Cardiac septum (tissue), 1 donor: ENCODE measurements at regions not wholly inside any gene's neighbourhood (a gene's known extent, or its start where the extent isn't known, plus 50 kb on each side); places are given as distances from the start of the nearest gene placed in this dataset.

ENCODE experiments used
- DNase-seq: peaks from one replicate; pipeline ENCODE4 v3.0.0-alpha.2; 2020; ENCODE audit warnings: low spot score
- intact Hi-C: fragments of 100-400 bp; cut with DNase I; formaldehyde crosslinking; loops from one replicate; pipeline ENCODE4 v1.14.0; 2022
- donor health status: DM: no; HTN: no; CAD: no.

DNA sequence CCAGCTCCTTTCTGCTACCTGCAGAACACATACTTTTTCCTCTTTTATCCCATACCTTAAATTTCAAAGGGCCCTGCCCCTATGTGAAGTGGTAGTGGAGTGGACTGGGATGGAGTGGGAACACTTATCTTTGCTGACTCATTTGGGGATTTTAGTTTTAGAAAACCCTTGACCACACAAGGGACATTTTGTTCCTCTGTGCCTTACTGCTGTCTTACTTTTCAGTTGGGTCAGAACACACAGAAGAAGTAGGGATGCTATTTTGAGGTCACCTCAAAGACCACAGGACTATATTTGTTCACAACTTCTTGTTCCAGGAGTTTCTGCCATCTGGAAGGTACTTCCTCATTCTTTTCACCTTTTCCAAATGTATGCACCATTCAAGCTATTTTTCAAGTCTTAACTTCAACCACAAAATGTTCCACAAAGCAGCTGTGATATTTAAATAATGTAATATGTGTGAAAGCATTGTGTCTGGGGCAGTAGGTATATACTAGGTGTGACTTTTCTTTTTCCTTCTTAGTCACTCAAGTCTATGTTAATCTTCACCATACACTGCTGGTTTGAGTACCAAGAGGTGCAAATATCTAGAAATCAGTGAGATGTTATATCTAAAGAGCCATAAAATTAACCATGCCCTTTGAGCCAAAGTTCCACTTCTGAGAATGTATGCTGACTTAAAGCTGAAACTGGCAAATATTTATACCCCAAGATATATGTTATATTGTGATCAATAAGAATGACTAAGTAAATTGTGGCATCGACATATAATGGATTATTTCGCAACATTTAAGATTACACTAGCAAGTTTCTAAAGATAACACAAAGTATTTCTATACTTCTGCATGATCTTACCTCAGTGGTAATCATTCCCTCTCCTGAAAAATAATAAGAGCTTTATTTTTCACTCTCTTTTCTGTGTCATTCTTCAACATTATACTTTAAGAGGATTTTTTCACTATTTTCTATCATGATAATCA lies 308.5 kb downstream of the MRPL39 start:
- intact Hi-C loops, result no loop called here
- no peak for DNase-seq

DNA sequence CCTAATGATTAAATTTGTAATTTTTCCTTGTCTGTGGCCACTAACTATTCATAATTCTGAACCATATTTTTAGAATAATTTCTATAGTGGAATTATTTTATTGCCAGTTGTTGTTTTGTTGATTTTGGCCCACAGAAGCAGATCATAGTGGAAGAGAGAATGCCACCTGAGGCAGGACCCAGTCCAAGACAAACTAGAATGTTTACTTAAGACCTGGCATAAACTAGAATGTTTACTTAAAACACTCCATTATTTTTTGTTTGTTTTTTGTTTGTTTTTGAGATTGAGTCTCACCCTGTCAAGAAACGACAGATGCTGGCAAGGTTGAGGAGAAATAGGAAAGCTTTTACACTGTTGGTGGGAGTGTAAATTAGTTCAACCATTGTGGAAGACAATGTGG lies 310.2 kb downstream of the MRPL39 start:
- intact Hi-C loops, result no loop called here
- no peak for DNase-seq

- no peak for DNase-seq
- intact Hi-C loops, result no loop called here
Observed at GRCh38 chr21:25296252-25296651, 311.0 kb downstream of the MRPL39 start.

GRCh38 chr21:25292396-25292795 lies 314.9 kb downstream of the MRPL39 start:
- DNase-seq, result no peak
- intact Hi-C loops, result no loop called here

DNA sequence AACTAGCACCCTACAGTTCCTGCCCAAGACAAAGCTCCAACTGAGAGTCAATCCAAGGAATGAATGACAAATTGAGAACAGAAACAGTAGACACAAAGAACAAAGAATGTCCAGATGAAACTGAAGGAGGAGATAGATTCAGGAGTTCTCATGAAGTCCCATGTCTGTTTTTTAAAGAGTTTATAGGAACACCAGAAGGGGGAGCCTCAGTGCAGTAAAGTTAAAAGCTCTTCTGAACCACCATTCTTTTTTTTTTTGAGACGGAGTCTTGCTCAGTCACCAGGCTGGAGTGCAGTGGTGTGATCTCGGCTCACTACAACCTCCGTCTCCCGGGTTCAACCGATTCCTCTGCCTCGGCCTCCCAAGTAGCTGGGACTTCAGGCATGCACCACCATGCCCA lies 323.6 kb downstream of the MRPL39 start:
- DNase-seq, result no peak
- intact Hi-C loops, result no loop called here

GRCh38 chr21:25281134-25281533 lies 326.1 kb downstream of the MRPL39 start:
- intact Hi-C loops, result no loop called here
- no peak for DNase-seq

DNA sequence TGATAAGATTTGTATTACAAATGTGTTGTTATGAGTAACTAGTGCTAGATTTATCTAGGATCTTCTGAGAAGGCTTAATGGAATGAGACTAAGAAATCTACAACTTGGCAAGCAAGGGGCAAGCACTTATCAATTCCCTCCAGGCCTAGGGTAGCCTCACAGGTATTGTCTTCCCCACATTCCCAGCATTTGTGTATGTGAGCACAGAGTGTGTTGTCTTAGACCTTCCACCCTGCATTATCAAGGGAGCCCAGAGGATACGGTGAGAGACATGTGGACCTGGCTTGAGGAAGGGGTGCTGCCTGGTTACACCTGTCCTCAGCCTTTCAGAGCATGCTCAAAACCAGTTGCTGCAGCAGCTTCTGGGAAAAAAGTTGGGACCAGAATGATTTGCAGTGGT lies 327.2 kb downstream of the MRPL39 start:
- intact Hi-C loops, result no loop called here
- no peak for DNase-seq

- DNase-seq, result no peak
- intact Hi-C loops, result no loop called here
Observed at GRCh38 chr21:25273959-25274358, 333.3 kb downstream of the MRPL39 start.

GRCh38 chr21:25254491-25255174 lies 352.6 kb downstream of the MRPL39 start:
- DNase-seq, result no peak

GRCh38 chr21:25246546-25246945 lies 360.7 kb downstream of the MRPL39 start:
- DNase-seq, result no peak
- intact Hi-C loops, result no loop called here

More at GRCh38 chr21:25254491-25255174, 352.6 kb downstream of the MRPL39 start:
- intact Hi-C loops, result no loop called here

DNA sequence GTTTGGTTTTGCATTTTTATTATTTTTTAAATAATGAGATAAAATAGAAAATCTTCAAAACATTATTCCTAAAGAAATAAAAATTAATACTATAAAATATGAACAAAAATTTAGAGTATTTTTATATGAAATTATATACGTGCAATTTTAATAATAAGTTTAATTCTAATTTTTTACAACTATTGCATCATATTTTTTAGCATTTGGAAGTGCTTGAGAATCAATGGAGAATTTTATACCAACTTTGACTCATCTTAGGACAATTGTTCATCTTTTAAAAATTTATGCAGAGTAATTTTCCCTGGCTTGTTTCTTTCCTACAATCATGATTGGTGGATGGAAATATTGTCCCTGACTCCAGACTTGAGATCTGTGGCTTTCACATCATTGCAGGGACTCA lies 362.5 kb downstream of the MRPL39 start:
- intact Hi-C loops, result no loop called here
- no peak for DNase-seq

- DNase-seq, result no peak
- intact Hi-C loops, result no loop called here
Observed at GRCh38 chr21:25243808-25244207, 363.5 kb downstream of the MRPL39 start.

DNA sequence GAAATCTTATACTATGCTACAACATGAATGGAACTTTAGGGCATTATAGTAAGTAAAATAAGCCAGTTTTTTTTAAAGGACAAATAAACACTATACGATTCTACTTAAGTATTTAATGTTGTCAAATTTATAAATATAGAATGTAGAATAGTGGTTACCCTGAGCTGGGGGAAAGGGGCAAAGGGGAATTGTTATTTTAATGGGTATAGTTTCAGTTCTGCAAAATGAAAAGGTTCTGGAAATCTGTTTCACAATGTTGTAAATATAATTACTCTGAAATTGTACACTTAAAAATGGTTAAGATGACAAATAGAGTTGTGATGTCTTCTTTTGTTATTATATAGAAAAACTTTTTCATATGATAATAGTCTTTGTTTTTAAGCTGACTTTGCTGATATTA lies 366.3 kb downstream of the MRPL39 start:
- DNase-seq, result no peak
- intact Hi-C loops, result no loop called here

- no peak for DNase-seq
- intact Hi-C loops, result no loop called here
Observed at GRCh38 chr21:25234857-25235801, 372.2 kb downstream of the MRPL39 start.

GRCh38 chr21:25220954-25221353 lies 386.3 kb downstream of the MRPL39 start:
- intact Hi-C loops, result no loop called here
- no peak for DNase-seq

GRCh38 chr21:25220169-25220568 lies 387.1 kb downstream of the MRPL39 start:
- no peak for DNase-seq
- intact Hi-C loops, result no loop called here

DNA sequence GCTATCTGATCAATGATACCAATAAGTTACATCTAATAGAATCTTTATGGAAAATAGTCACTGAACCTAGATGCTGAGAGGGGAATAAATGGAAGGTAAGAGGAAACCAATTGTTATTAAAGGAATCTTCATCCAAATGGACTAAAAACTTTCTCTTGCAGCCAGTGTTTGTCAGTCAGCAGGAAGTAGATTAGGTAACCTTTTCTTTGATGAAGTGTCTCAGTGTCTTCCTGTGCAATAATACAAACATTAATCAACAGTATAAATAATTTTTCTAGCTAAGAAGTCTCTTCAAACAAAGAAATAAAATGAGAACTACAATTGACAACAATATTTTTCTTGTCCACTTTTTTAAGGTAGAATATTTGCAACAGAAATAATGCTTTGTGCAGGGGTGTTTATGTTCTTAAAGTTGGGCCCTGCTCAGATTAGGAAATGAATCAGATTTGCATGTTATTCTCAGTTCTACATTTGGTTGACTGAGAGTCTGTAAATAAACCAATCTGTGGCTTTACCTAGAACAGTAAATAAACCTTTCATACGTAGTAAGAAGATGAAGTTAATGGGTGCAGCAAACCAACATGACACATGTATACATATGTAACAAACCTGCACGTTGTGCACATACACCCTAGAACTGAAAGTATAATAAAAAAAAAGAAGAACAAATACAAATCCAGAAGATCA lies 391.4 kb downstream of the MRPL39 start:
- intact Hi-C loops, result no loop called here
- no peak for DNase-seq

GRCh38 chr21:25214676-25215075 lies 392.6 kb downstream of the MRPL39 start:
- DNase-seq, result no peak
- intact Hi-C loops, result no loop called here

- DNase-seq, result no peak
- intact Hi-C loops, result no loop called here
Observed at GRCh38 chr21:25199944-25200343, 407.3 kb downstream of the MRPL39 start.
